ENCODE measurements at regions not wholly inside any gene's neighbourhood (a gene's known extent, or its start where the extent isn't known, plus 50 kb on each side); places are given as distances from the start of the nearest gene placed in this dataset.

- Histone ChIP-seq H3K4me3 (no peak overlapping the region), H3K9me3 (no peaks in the 10 kb centered on the region), H3K36me3 (no peaks in the 10 kb centered on the region), H3K27me3 (no peaks in the 10 kb centered on the region), H3K27ac (no peak overlapping the region), H3K4me1 (no peaks in the 10 kb centered on the region)
- TF ChIP-seq POLR2A (IDR thresholded peaks at IDR 0.05) (no peak), CTCF (IDR thresholded peaks at IDR 0.05) (no peak)
- intact Hi-C loops (cut with DNase I): no loop called here
- DNase-seq (peak in 1 of 3 donors; percentile 23), ATAC-seq (no peak)
- 60% methylated on average over 1 of the region's 14 CpGs for WGBS (ENCODE audit: insufficient coverage, low coverage, low lambda C conversion rate, missing lambda C conversion rate)
Measured at GRCh38 chr13:111479412-111479811, 159.0 kb downstream of the TEX29 start.

- WGBS (ENCODE audit: insufficient coverage, low coverage, low lambda C conversion rate, missing lambda C conversion rate): 75% methylated on average over 2 of the region's 8 CpGs
- ATAC-seq (no peak), DNase-seq (peak in 1 of 3 donors; percentile 15)
- Histone ChIP-seq H3K27ac (no peak overlapping the region), H3K4me1 (no peaks in the 10 kb centered on the region), H3K4me3 (no peak overlapping the region), H3K9me3 (no peaks in the 10 kb centered on the region), H3K27me3 (no peaks in the 10 kb centered on the region), H3K36me3 (no peaks in the 10 kb centered on the region)
- intact Hi-C loops (cut with DNase I): loop anchor here in 1 of 2 donors (10.0 kb wide), 1 partner anchor 826 kb away; no protein-coding TSS in a partner anchor
- TF ChIP-seq CTCF (IDR thresholded peaks at IDR 0.05) (no peak), POLR2A (IDR thresholded peaks at IDR 0.05) (no peak)
Measured at GRCh38 chr13:111480503-111480902, 160.1 kb downstream of the TEX29 start.

GRCh38 chr13:111480976-111481375 is 160.5 kb downstream of the TEX29 start:
- intact Hi-C loops (cut with DNase I): loop anchor here in 1 of 2 donors (10.0 kb wide), 1 partner anchor 826 kb away; no protein-coding TSS in a partner anchor
- Histone ChIP-seq H3K4me1 (no peaks in the 10 kb centered on the region), H3K27me3 (no peaks in the 10 kb centered on the region), H3K27ac (no peak overlapping the region), H3K36me3 (no peaks in the 10 kb centered on the region), H3K9me3 (no peaks in the 10 kb centered on the region), H3K4me3 (no peak overlapping the region)
- DNase-seq: peak in 1 of 3 donors; percentile 38
- TF ChIP-seq POLR2A (IDR thresholded peaks at IDR 0.05) (no peak), CTCF (IDR thresholded peaks at IDR 0.05) (no peak)
- 55% methylated on average over 7 of the region's 11 CpGs for WGBS (ENCODE audit: insufficient coverage, low coverage, low lambda C conversion rate, missing lambda C conversion rate)
- no peak for ATAC-seq

GRCh38 chr13:111482126-111482525 is 161.7 kb downstream of the TEX29 start:
- DNase-seq: peak in 1 of 3 donors; percentile 23
- no peak for ATAC-seq
- intact Hi-C loops (cut with DNase I): loop anchor here in 1 of 2 donors (10.0 kb wide), 1 partner anchor 827 kb away; no protein-coding TSS in a partner anchor
- H3K4me3 ChIP-seq: no peak overlapping the region
- 75% methylated on average over 5 of the region's 6 CpGs for WGBS (ENCODE audit: insufficient coverage, low coverage, low lambda C conversion rate, missing lambda C conversion rate)
- H3K9me3 ChIP-seq: peaks cover 0 to 6% (median 0%) of the 10 kb centered on the region in 4 donors
- no peaks in the 10 kb centered on the region for H3K4me1 ChIP-seq
- TF ChIP-seq CTCF (IDR thresholded peaks at IDR 0.05) (no peak), POLR2A (IDR thresholded peaks at IDR 0.05) (no peak)
- no peak overlapping the region for H3K27ac ChIP-seq
- H3K27me3 ChIP-seq: no peaks in the 10 kb centered on the region
- H3K36me3 ChIP-seq: no peaks in the 10 kb centered on the region
